ENCODE measurements at regions not wholly inside any gene's neighbourhood (a gene's known extent, or its start where the extent isn't known, plus 50 kb on each side); places are given as distances from the start of the nearest gene placed in this dataset.

DNA sequence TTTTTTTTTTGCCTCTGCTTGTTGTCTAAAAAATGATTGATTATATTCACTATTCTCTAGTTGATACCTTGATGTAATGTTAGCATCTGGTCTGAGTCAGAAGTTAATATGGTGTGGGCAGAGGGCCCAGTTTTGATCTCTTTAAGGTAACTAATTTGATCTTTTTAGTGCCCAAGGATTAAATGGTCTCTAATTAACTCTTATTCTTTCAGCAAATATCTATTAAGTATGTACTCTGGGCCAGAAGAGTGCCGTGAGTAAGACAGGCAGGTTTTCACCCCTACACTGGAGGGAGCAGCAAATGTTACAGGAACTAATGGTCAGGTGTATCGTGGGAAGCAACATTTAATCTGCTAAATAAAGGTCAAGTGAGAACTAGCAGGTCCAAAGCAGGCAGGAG is 144.6 kb upstream of the COL1A2 start:
- TF ChIP-seq, protein P1, sequence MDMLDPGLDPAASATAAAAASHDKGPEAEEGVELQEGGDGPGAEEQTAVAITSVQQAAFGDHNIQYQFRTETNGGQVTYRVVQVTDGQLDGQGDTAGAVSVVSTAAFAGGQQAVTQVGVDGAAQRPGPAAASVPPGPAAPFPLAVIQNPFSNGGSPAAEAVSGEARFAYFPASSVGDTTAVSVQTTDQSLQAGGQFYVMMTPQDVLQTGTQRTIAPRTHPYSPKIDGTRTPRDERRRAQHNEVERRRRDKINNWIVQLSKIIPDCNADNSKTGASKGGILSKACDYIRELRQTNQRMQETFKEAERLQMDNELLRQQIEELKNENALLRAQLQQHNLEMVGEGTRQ (IDR thresholded peaks at IDR 0.05) = no peak
- TF ChIP-seq MAFK (IDR thresholded peaks at IDR 0.05; ENCODE audit: partially characterized antibody) (no peak), RFX5 (IDR thresholded peaks at IDR 0.05) (no peak), MAZ (IDR thresholded peaks at IDR 0.05; ENCODE audit: borderline replicate concordance, low read depth, low read length) (no peak), GATA3 (IDR thresholded peaks at IDR 0.05; ENCODE audit: borderline replicate concordance) (no peak)
- TF ChIP-seq, protein P2, sequence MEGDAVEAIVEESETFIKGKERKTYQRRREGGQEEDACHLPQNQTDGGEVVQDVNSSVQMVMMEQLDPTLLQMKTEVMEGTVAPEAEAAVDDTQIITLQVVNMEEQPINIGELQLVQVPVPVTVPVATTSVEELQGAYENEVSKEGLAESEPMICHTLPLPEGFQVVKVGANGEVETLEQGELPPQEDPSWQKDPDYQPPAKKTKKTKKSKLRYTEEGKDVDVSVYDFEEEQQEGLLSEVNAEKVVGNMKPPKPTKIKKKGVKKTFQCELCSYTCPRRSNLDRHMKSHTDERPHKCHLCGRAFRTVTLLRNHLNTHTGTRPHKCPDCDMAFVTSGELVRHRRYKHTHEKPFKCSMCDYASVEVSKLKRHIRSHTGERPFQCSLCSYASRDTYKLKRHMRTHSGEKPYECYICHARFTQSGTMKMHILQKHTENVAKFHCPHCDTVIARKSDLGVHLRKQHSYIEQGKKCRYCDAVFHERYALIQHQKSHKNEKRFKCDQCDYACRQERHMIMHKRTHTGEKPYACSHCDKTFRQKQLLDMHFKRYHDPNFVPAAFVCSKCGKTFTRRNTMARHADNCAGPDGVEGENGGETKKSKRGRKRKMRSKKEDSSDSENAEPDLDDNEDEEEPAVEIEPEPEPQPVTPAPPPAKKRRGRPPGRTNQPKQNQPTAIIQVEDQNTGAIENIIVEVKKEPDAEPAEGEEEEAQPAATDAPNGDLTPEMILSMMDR (IDR thresholded peaks at IDR 0.05) = no peak
